GM18873 (cell line): ENCODE measurements at regions not wholly inside any gene's neighbourhood (a gene's known extent, or its start where the extent isn't known, plus 50 kb on each side); places are given as distances from the start of the nearest gene placed in this dataset.

Experiments
- ATAC-seq: cut with Tn5 transposase; IDR thresholded peaks from one replicate; pipeline ENCODE4 v1.9.1; 2021; ENCODE audit warnings: mild to moderate bottlenecking, moderate library complexity, moderate number of reproducible peaks; ENCODE audit not compliant: unreplicated experiment, low FRiP score

DNA sequence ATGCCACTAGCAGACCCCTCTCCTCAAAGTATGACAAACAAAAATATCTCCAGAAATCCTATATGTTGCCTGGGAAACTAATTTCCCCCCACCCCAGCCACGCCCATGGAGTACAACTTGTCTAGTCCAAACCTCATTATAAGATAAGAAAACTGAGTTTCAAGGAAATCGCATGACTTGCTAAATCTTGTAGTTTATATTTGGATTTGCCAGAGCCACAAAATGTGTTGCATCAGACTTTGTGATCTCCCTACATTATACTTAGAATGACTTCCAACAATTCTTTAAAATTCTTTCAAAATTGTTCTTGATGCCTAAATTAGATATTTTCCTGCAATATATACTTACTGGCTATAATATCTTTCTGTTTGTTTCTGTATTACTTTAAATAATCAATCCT is 1034.4 kb downstream of the IGSF11 start:
- no peak for ATAC-seq

DNA sequence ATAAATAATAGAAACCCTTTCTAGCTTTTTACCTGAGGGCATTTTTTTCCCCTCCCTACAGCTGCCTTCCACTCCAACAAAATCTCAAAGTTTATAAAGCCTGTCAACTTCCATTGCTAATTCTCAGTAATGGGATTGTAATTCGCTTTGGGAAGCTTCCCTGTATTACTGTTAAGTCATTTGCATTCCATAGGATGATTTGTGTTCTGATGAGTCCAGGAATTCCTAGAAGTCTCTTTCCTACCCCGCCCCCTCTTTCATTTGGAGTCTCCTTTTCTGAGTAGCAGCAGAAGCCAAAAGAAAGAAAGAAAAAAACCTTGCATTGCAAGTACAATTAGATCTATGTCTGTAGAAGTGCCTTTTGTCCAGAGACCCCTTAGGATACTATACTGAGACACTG is 1033.3 kb downstream of the IGSF11 start:
- ATAC-seq = no peak

DNA sequence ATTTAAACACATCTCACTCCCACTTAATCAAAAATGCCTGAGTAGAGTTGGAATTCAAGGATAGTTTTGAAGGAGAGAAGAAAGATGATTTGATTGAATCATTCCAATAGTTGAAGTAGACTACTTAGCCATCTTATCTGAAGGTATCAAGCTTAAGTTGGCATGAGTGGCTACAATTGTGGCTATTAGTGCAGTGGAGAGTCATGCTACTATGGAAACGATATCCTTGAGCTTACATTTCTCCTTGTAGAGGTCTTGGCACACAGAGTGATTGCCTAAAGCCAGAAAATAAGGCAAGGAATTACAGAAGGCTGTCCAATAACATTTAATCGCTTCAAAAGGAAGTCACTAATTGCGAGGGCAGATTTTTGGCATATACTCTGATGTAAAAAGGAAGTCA is 1022.7 kb downstream of the IGSF11 start:
- ATAC-seq = no peak

DNA sequence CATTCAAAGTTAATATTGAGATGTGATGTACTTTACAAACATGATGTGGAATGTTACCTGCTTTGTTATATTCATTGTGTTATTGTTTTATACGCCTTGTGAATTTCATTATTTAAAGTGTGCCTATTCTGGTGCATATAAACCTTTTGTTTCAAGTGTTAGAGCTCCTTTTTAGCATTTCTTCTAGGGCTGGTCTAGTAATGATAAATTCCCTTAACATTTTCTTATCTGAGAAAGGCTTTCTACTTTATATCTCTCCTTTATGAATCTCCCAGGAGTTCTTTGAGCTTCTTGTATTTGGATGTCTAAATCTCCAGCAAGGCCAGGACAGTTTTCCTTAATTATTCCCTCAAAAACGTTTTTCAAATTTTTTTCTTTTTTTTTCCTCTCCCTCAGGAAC is 1005.6 kb downstream of the IGSF11 start:
- ATAC-seq = no peak

DNA sequence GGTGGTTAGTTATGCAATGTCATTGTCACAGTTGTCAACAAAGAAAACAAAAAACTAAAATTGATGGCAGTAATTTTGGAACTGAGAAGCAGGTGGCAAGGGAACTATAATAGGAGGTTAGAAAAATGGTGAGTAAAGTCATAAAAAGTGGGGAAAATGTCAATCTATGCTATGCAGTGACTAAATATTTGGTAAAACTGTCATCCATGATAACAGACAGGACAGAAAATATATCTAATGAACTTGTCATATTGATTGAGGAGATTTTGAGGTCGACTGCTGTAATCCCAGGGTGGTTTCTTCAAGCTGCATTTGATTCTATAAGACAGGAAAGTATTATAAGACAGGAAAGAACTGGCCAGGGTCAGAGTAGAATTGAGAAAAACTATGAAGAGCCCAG is 998.4 kb downstream of the IGSF11 start:
- ATAC-seq = no peak

DNA sequence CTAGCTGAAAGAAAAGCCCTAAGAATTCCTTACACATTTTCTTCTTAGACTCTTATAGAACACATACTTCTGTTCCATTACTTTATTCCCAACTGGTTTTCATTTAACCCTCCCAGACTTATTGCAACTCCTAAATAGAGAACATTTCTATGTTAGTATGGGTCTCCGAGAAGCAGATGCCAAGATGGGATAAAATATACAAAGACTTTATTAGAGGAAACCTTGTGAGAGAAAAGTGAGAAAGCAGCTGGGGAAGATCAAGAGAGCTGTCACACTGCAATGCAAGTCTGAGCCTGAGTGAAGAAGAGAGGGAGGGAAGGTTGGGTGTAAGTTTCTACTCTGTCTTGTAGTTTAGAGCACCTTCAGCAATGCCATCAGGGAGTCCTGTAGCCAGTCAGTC is 979.3 kb downstream of the IGSF11 start:
- ATAC-seq = no peak

DNA sequence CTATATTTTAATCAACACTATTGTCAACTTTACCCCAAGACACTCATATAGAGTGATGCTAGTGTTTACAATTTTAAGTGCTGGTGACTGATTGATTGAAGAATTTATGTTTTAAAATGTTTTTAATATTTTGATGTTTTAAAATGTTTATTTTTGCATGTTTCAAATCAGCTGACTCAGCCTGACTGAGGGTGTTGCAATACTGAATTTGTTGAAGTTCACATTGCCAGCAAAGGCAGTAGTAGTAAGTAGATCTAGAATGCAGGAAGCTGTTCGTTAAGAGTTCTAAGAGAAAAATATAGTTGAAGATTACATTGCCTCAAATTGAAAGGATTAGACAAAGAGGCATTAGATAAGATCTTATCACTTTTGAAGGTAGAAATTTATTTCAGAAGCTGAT is 977.6 kb downstream of the IGSF11 start:
- no peak for ATAC-seq

DNA sequence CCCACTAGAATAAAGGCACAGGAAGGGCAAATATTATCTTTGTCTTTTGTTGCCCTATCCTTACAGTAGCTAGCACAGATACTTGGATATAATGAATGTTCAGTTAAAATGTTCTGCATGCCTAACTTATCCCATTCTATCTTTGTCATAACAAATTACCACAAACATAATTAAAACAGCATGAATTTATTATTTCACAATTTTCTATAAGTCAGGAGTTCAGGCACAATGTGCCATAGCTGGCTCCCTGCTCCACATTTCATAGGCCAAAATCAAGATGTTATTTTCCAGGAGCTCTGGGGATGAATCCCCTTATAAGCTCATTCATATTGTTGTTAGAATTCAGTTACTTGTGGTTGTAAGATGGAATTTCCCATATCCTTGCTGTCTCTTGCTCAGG is 975.5 kb downstream of the IGSF11 start:
- ATAC-seq = no peak

DNA sequence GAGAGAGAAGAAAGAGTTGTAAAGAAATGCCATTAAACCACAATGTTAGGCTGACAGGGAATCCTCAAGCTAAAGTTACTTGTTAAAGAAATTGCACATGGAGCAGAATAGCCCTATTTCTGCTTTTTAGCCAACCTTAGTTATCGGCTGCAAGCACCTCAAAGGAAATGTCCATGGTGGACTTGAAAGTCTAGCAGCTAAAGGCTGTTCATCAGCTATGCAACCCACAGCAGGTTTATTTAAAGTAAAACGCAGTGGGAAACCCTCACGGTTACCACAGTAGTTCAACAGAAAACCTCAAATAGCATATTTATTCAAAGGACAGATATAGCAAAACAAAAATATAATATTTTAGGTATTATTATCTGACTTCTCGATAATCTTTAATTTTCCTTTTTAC is 967.2 kb downstream of the IGSF11 start:
- no peak for ATAC-seq

DNA sequence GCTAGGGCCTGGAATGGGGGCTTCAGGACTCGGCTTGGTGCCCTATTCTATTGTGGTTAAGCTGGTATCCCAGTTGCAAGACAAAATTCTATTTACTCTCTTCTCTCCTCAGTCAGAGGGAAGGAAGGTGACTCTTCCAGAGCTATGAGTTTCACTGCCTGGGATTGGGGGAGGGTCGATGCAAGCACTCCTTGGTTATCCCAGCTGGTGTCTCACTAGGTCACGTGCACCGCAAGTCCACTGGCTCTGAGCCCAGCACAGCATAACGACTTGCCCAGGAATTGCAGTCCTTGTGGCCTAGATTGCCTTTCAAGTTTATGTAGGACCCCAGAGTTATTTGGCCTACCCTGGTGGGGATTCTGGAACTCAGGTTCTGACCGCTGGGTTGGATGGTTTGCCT is 958.8 kb downstream of the IGSF11 start:
- no peak for ATAC-seq

DNA sequence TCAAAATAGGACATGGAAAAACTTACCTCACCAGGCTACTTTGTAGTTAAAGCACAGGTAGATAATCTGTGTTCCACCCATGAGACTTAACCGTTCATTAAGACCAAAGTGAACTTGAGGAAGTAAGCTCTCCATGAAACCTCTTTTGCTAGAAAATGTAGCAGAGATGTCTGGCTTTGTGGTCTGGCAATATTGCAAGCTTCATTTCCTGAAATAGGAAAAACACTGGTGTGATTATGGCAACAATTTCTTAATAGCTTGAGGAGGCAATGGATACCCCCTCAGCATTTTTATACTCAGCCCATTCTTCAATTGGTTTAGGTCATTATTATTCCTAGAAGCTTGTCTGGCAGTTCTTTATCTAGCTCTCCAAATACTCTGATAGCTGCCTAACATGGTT is 957.3 kb downstream of the IGSF11 start:
- ATAC-seq = no peak

DNA sequence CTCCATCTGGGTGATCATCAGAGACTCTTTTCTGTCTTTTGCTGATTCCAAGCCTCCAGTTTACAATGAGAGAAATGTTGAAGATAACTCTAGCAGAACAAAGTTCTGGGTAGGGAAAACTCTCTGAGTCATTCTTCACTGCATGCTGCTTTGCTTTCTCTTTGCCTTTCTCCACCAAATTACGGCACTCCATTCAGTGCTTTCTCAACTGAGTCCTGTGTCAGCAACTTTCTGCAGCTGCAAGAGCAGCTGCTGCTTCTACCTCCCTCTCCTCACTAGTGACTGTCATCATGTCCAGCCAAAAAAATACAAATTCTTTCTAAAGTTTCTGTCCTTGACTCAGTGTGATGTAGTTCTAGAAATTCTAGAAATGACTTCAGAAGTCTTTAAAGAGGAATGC is 953.8 kb downstream of the IGSF11 start:
- ATAC-seq = no peak

DNA sequence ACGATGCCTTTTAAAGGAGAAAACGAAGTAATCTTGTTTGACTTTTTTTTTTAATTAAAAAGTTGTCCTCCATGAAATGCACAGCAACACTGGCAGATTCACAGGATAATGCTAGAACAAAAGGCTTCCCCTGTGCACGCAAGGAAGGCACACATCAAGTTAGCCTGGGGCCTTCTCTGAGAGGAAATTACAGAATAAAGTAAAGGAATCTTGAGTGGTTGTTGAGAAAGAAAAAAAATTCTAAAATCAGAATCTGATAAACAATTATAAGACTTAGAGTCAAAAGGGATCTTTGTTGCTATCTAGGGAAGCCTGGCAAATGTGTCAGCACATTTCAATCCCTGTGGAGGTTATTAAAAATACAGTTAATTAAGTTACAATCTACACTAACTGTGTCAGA is 946.0 kb downstream of the IGSF11 start:
- ATAC-seq = no peak

DNA sequence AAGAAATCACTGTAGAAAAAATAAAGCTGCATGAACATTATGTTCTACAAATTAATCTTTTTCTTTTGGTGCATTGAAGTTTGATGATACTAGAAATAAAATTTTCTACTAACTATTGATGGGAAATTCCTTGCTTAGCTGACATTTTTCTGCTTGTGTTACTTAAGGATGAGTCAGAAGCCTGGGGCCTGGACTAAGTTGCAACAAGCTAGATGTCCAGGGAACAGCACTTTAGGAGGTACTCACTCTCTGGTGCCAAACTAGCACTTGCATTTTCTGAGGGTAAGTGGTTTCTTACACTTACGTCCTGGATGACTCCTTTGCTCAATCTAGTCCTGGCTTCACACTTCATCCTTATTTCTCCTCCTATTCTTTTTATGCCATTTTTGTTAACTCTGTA is 945.1 kb downstream of the IGSF11 start:
- no peak for ATAC-seq

DNA sequence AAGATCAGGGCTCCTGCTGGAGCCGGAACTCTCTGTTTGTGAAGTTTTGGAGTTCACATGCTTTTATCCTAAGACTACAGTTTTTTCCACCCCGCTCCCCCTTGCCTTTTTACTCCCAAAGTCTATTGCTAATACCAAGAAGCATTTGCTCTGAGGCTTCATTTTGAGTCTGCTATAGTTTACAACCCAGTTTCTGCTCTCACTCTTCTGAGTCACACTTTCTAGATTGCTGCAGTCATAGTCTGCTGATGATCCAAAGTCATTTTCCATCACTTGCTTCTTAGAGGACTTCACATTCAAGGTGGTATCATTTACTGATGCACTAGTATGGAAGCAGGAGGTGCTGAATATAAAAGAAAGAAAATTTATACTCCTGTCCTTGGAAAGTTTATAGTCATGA is 937.4 kb downstream of the IGSF11 start:
- no peak for ATAC-seq

DNA sequence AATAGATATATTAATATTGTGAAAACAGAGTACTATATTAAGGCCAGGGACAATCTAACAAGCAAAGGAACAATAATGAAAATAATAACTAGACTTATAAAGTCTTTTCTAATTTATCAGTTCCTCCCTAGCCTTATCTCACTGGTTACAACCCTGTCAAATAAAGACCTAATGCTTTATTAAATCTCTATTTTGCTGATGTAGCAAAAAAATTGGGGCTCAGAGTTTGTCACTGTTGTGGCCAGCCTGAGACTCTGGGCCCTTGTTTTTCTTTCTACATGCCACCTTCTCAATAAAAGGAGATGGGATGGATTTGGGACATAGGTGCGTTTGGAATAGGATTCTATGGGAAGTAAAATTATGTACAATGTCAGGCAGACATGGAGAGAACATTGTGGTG is 937.0 kb downstream of the IGSF11 start:
- ATAC-seq = no peak

DNA sequence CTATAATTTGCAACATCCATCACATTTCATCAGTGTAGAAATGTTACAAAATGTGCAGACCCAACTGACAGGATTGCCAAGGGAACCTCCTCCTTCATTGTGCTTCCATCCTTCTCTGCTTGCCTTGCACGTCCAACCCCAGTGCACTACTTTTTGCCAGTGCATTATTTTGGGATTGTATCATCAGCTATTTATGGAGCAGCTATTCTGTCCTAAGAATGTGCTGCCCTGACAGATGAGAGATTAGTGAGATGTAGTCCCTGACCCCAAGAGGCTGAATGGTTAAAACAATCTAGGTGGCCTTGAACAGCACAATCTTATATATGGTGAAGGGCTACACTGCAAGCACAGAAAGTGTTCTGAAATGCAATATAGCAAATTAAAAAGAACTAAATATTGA is 935.8 kb downstream of the IGSF11 start:
- ATAC-seq = no peak

DNA sequence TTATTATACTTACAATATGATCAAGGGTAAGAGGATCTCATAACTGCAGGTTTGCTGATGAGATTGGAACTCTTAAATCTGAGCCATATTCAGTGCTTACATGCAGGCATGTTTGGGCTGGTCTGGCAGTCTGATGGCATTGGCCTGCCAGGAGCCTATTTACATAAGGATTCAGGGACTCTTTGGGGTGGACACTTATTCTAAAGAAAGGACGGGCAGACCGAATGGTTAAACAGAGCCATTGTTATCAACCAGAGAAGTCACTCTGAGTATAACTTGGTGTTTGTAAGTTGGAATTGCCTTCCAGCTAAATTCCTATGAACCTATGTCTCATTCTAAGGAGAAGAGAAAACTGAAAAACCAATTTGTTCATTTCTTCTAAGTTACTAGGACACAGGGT is 932.8 kb downstream of the IGSF11 start:
- ATAC-seq = no peak

DNA sequence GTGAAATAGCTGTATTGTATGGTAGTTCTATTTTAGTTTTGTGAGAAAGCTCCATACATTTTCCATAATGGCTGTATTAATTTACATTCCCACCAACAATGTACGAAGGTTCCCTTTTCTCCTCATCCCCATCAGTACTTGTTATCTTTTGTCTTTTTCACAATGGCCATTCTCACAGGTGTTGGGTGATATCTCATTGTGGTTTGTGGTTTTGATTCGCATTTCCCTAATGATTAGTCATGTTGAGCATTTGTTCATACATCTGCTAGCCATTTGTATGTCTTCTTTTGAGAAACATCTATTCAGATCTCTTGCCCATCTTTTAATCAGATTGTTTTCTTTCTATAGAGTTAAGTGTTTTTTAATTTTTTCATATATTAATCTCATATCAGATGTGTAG is 931.9 kb downstream of the IGSF11 start:
- ATAC-seq = no peak

DNA sequence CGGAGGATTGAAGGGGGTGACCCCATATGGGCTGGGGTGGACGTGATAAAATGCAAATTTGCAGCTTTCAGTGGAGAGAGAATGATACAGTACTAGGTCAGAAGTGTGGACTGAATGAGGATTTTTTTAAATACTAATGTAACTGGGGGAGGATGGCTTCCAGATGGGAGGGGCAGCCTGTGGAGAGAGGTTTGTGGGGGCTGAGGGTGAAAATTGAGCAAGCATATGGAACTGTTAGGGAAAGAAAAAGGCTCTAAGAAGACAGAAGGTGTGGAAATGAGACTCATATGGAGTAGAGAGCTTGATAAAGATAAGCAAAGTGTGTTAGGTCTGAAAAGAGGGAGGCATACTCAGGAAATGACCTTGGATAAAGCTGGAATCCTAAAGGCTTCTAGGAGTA is 926.4 kb downstream of the IGSF11 start:
- ATAC-seq = no peak

DNA sequence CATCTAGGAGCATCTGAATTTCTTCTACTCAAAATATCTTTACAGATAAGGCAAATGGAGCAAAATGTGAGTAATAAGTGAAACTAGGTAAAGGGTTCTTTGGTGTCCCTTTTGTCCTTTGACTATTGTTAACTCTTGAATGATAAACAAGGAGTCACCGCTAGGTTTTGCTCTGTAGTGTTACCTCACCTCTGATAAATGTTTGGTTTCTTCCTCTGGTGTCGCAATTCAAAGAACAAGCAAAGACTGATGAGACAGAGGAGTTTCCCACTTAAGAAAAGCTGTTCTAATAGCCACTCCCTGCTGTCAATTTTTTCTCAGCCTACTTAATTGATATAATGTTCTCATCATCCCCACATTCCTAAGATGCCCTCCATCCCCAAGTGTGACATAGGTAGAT is 925.9 kb downstream of the IGSF11 start:
- no peak for ATAC-seq

DNA sequence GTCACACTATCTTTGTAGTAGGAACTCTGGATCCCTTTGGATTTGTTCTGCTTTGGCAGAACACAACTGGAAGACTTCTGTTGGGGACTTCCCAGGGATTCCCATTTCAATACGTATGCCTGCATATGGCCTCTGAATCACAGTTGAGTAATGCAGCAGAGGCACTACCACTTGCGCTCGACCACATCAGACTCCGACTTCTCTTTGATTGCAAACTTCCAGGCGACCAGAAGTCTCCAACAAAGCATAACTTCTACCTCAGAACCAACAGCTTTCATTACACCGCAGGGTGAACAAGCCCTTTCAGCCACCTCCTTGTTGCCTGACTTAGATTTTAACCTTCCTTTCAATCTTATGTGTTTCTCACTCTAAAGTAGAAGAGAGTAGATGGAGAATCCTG is 924.4 kb downstream of the IGSF11 start:
- no peak for ATAC-seq

DNA sequence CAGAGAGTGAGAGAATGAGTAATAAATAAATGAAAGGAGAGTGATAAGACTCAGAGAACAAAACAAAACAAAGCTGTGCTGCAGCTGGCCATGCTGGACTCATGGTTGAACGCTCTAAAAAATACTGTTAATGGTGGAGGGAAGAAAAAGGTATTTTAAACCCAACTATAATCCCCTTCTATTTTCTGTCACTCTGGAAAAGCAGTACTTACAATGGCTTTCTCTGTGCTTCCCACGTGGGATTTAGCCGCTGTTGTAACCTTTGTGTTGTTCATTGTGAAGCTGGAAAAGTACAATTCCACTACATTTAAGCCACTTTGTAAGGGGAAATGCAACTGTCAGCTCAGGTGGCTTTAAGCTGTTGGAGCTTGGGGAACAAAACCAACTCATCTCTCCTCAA is 917.7 kb downstream of the IGSF11 start:
- no peak for ATAC-seq

DNA sequence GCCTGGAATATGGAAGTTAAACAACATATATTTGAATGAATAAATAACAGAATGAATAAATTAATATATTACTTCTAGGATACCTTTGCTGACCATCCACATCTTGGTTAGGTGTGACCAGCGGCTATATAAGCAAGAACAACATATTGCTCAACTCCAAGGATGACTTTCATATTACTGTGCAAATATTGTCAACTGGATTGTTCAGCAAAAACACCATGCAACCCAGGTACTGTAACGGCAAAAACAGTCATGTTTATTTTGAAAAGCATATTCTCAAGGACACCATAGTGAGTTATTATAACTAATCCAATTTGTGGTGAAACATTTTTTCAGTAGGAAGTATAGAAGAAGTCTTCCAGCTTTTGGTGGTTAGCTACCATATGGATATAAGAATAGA is 907.9 kb downstream of the IGSF11 start:
- no peak for ATAC-seq
